HFF-Myc (cell line): ENCODE measurements at regions not wholly inside any gene's neighbourhood (a gene's known extent, or its start where the extent isn't known, plus 50 kb on each side); places are given as distances from the start of the nearest gene placed in this dataset.
"Not testable (repeated sequence)": the region's sequence is repeated elsewhere in the genome, so short reads cannot be mapped to it uniquely, and the experiment has no call there.

Experiments used
- DNase-seq: peaks from one replicate; pipeline ENCODE4 v3.0.0-alpha.2; 2011; ENCODE audit warnings: low read depth; ENCODE audit errors: extremely low read depth
- H3K4me3 ChIP-seq: replicated peaks from 2 replicates; pipeline ENCODE4 v1.5.1; 2011; ENCODE audit warnings: low read depth, mild to moderate bottlenecking, control low read depth, low read length
- TF ChIP-seq, protein P1 (sequence below): IDR thresholded peaks from 2 replicates; pipeline ENCODE4 v1.5.1; 2012; ENCODE audit warnings: mild to moderate bottlenecking, low read depth, low read length, control low read depth; ENCODE audit errors: missing control alignments

GRCh38 chr10:64765498-64765897 is 1244.3 kb downstream of the REEP3 start:
- TF ChIP-seq, protein P1, sequence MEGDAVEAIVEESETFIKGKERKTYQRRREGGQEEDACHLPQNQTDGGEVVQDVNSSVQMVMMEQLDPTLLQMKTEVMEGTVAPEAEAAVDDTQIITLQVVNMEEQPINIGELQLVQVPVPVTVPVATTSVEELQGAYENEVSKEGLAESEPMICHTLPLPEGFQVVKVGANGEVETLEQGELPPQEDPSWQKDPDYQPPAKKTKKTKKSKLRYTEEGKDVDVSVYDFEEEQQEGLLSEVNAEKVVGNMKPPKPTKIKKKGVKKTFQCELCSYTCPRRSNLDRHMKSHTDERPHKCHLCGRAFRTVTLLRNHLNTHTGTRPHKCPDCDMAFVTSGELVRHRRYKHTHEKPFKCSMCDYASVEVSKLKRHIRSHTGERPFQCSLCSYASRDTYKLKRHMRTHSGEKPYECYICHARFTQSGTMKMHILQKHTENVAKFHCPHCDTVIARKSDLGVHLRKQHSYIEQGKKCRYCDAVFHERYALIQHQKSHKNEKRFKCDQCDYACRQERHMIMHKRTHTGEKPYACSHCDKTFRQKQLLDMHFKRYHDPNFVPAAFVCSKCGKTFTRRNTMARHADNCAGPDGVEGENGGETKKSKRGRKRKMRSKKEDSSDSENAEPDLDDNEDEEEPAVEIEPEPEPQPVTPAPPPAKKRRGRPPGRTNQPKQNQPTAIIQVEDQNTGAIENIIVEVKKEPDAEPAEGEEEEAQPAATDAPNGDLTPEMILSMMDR, result no peak
- no peak overlapping the region for H3K4me3 ChIP-seq
- DNase-seq, result no peak

GRCh38 chr10:64771253-64772050 is 1250.3 kb downstream of the REEP3 start:
- no peak overlapping the region for H3K4me3 ChIP-seq

GRCh38 chr10:64773357-64773756 is 1252.2 kb downstream of the REEP3 start:
- no peak for DNase-seq
- TF ChIP-seq, protein P1, result no peak
- H3K4me3 ChIP-seq, result no peak overlapping the region

More at GRCh38 chr10:64771253-64772050, 1250.3 kb downstream of the REEP3 start:
- no peak for DNase-seq
- TF ChIP-seq, protein P1, result no peak

GRCh38 chr10:64784451-64784850 is 1263.2 kb downstream of the REEP3 start:
- H3K4me3 ChIP-seq, DNase-seq: not testable (repeated sequence)

DNA sequence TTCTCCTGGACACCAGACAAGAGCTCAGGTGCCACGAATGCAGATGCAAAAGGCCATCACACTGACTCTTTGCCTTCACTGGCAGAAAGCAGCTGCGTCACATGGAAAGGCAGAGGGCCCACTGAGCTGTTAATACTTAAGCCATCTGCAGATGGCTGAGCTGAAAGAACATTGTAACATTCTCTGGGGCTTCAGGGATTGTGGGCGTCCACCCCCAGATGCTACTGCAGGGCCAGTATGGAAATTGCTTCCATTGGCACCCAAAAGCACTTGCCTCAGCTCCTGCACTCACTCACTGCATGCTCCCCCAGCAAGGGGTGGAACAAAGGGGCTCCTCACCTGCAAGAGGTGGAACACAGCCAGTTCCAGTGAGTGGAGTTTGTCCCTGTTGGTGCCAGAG is 1264.6 kb downstream of the REEP3 start:
- DNase-seq, result no peak
- TF ChIP-seq, protein P1, result no peak
- no peak overlapping the region for H3K4me3 ChIP-seq

DNA sequence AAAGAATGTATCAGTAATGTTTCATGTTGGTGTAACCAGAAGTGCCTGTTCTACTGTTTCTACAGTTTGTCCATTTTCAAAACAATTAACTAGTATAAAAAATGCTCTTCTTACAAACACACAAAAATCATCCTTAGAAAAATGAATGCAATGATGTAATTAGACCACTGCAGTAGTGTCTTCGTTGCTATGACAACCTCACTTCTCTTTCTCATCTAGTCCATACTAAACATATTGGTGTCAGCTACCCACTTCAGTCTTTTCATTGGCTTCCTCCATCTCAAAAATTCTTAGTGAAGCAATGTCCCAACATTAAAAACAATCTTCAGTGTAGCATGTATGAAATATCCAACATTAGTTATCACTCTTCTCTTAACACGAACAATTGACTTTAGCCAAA is 1265.8 kb downstream of the REEP3 start:
- TF ChIP-seq, protein P1, result no peak
- no peak for DNase-seq
- no peak overlapping the region for H3K4me3 ChIP-seq

GRCh38 chr10:64795847-64796246 is 1274.6 kb downstream of the REEP3 start:
- TF ChIP-seq, protein P1, result no peak
- H3K4me3 ChIP-seq, result no peak overlapping the region
- DNase-seq, result no peak
